ENCODE measurements at regions not wholly inside any gene's neighbourhood (a gene's known extent, or its start where the extent isn't known, plus 50 kb on each side); places are given as distances from the start of the nearest gene placed in this dataset.

DNA sequence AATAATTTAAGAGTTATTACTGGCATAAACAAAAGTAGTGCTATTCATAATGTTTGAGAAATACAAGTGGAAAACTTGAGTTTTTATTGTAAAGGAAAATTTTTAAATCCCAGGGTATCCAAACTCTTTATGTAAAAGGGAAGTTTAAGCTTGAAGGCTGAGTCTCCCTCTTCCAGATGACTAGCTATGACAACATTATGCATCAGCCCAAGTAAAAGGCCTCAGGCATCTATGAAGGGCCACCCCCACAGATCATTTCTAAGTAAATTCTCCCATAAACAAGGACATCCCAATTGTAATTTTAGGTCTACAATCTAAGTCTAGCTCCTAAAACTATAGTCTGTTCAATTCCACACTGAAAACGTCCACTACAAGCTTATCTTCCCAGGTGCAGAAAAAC lies 166.2 kb upstream of the STEAP1 start:
- no peak for DNase-seq (ENCODE audit: low read depth, low spot score)
- H3K4me3 ChIP-seq (ENCODE audit: low read depth, low read length) = no peak overlapping the region
- TF ChIP-seq, protein P1, sequence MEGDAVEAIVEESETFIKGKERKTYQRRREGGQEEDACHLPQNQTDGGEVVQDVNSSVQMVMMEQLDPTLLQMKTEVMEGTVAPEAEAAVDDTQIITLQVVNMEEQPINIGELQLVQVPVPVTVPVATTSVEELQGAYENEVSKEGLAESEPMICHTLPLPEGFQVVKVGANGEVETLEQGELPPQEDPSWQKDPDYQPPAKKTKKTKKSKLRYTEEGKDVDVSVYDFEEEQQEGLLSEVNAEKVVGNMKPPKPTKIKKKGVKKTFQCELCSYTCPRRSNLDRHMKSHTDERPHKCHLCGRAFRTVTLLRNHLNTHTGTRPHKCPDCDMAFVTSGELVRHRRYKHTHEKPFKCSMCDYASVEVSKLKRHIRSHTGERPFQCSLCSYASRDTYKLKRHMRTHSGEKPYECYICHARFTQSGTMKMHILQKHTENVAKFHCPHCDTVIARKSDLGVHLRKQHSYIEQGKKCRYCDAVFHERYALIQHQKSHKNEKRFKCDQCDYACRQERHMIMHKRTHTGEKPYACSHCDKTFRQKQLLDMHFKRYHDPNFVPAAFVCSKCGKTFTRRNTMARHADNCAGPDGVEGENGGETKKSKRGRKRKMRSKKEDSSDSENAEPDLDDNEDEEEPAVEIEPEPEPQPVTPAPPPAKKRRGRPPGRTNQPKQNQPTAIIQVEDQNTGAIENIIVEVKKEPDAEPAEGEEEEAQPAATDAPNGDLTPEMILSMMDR (IDR thresholded peaks at IDR 0.05; ENCODE audit: insufficient read depth, low read length, missing control alignments) = no peak
- ChIA-PET POLR2A (no interaction called here), CTCF (no interaction called here)

DNA sequence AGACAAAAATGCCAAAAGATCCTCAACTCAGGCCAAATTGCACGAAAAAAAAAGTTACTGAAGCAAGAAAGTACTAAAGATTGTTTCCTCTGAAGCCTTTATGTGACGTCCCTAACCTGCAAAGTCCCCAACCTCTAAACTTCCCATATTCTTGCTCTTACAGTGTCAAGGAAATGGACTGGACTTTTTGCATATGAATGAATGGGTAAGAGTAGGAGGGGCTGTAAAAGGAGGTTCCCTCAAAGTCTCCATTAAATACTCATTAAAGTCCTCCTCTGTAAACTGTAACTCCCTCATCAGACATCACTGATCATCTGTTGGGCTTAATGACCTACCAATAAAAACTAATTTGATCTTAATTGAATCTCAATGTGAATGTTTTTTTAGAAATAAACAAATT lies 164.8 kb upstream of the STEAP1 start:
- TF ChIP-seq, protein P1 (IDR thresholded peaks at IDR 0.05; ENCODE audit: insufficient read depth, low read length, missing control alignments) = no peak
- CTCF ChIA-PET = no interaction called here
- POLR2A ChIA-PET = no interaction called here
- H3K4me3 ChIP-seq (ENCODE audit: low read depth, low read length) = no peak overlapping the region
- DNase-seq (ENCODE audit: low read depth, low spot score) = no peak

DNA sequence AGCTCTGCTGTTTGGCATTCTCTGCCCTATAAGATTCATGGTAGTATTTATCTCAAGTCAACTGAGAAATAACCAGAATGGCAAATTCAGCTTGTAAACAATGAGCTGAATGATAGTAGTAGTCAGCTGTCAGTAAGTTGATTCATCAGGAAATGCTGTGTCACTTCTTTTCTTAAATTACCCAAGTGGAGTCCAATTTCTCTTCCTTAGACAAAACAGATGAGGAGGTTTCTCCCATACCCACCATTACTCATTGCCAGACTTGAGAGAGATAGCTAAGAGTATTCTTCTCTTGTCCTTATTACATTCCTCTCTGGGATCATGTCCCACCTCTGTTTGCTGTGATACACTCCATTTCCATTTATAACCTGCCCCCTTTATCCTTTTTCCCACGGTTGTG lies 159.8 kb upstream of the STEAP1 start:
- no peak overlapping the region for H3K4me3 ChIP-seq (ENCODE audit: low read depth, low read length)
- no peak for DNase-seq (ENCODE audit: low read depth, low spot score)
- CTCF ChIA-PET = no interaction called here
- POLR2A ChIA-PET = no interaction called here
- TF ChIP-seq, protein P1 (IDR thresholded peaks at IDR 0.05; ENCODE audit: insufficient read depth, low read length, missing control alignments) = no peak

DNA sequence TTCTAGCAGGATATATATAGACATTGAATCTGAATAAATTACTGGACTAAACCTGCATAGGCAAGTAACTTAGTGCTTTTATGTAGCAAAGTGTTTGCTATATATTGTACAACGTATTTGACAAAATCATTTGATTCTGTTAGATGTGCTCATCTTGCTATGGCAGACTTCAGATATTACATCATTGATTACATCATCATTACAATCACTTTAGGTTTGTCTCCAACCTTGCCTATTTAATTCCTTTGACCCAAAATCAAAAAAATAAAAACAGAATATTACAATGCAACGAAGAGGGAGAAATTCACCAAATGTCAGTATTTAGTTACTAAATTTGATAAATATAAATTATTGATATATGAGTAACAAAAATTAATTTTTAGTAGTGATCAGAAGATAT lies 155.7 kb upstream of the STEAP1 start:
- TF ChIP-seq, protein P1 (IDR thresholded peaks at IDR 0.05; ENCODE audit: insufficient read depth, low read length, missing control alignments) = no peak
- DNase-seq (ENCODE audit: low read depth, low spot score) = no peak
- no peak overlapping the region for H3K4me3 ChIP-seq (ENCODE audit: low read depth, low read length)
- POLR2A ChIA-PET = no interaction called here
- CTCF ChIA-PET = no interaction called here

DNA sequence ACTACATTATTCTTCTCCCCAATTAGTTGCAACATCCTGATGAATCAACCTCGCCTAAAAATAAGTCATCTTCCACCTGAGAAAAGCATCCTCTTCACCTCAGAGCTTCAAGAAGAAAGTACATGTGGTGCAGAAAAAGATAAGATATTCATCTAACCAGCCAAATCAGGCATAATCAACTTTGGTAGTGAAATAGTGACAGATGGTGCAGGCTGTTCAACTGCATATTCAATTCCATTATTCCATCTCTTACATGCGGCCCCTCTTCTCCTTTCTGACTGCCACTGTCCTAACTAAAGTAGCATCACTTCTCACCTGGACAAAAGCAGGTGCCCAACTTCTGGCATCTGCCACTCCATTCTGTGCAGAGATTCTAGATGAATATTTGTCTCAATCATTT lies 148.4 kb upstream of the STEAP1 start:
- ChIA-PET POLR2A (no interaction called here), CTCF (no interaction called here)
- TF ChIP-seq, protein P1 (IDR thresholded peaks at IDR 0.05; ENCODE audit: insufficient read depth, low read length, missing control alignments) = no peak
- DNase-seq (ENCODE audit: low read depth, low spot score) = no peak
- H3K4me3 ChIP-seq (ENCODE audit: low read depth, low read length) = no peak overlapping the region

DNA sequence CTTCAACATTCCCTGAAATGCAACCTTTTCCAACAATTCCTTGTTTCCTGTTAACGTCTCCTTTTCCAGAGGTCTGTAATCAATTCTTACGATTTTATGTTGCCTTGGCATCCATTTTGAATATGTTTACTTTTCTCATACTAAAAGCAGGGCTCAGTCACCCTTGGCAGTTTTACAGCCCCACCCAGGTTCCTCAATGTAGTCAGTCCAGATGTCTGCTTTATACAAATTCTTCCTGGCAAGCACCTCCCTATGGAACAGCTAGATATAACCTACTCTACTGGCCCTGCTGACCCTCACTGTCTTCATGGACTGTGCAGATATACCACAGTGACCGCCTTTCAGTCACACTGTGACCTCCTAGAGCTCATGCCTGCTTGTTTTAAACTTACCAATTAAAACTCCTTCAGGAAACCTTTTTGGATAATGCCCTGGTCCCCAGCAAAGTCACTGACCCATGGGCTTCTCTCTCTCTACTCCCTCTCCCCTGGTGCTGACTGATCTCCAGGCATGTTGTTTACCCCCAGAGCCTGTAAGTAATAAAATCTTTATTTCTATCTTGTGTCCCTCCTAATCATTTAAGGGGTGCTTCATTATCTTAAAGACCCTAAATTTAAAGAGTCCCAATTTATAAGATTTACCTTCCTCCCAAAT lies 147.1 kb upstream of the STEAP1 start:
- POLR2A ChIA-PET = no interaction called here

More for the DNA sequence above, 147.1 kb upstream of the STEAP1 start:
- CTCF ChIA-PET = no interaction called here
- no peak for DNase-seq (ENCODE audit: low read depth, low spot score)
- TF ChIP-seq, protein P1 (IDR thresholded peaks at IDR 0.05; ENCODE audit: insufficient read depth, low read length, missing control alignments) = no peak
- no peak overlapping the region for H3K4me3 ChIP-seq (ENCODE audit: low read depth, low read length)
